HepG2 (cell line): ENCODE measurements at regions not wholly inside any gene's neighbourhood (a gene's known extent, or its start where the extent isn't known, plus 50 kb on each side); places are given as distances from the start of the nearest gene placed in this dataset.

Experiments used
- ATAC-seq: fragments of 200-7000 bp; cut with Tn5 transposase; 3 replicates; pipeline ENCODE4 v1.9.1; 2020; ENCODE audit warnings: mild to moderate bottlenecking, moderate library complexity
- BruUV-seq: library from RNA; stranded (reverse); fragments of 400-500 nt; replicated peaks from 2 replicates; lab custom pipeline; 2021; lab: Mats Ljungman, UMichigan
- CTCF ChIA-PET: fragments of 300-600 bp; formaldehyde crosslinking; extraction: SDS; loops from one replicate; lab custom pipeline; 2021; ENCODE audit warnings: low total read pairs, inconsistent platforms, low intra/inter-chr PET ratio; lab: Yijun Ruan, JAX
- POLR2A ChIA-PET: fragments of 350-600 bp; sonication (Branson Sonifier 250); formaldehyde crosslinking; loops from one replicate; lab custom pipeline; 2020; ENCODE audit warnings: antibody characterized with exemption, inconsistent platforms; lab: Yijun Ruan, JAX
- DNase-seq: peaks from one replicate; pipeline ENCODE4 v3.0.0-alpha.2; 2015; ENCODE audit warnings: low spot score
- FAIRE-seq: peaks from 3 replicates; lab custom pipeline; 2011; peaks lifted over from hg19 to GRCh38; lab: Jason Lieb, UNC
- H2AFZ ChIP-seq: one replicate; pipeline ENCODE4 v1.6.1; 2011; ENCODE audit warnings: low read length, inconsistent platforms
- H3K27ac ChIP-seq: fragments of 300-600 bp; 3 replicates; pipeline ENCODE4 v1.8.0; 2011; ENCODE audit warnings: mixed run types, mild to moderate bottlenecking, mixed read lengths, low read length, inconsistent platforms; ENCODE audit not compliant: insufficient read depth; ENCODE audit errors: extremely low read length
- H3K27me3 ChIP-seq, 2 experiments: fragments of 200-600 bp in 1 of 2; 2 replicates in 1 of 2; 3 replicates in 1 of 2; pipeline versions ENCODE4 v1.6.0 to v1.8.0; 2011; ENCODE audit warnings: low read length in 2 of 2, mild to moderate bottlenecking in 2 of 2, moderate library complexity in 2 of 2, inconsistent platforms in 1 of 2; ENCODE audit not compliant: insufficient read depth in 2 of 2, control insufficient read depth in 1 of 2
- H3K36me3 ChIP-seq, 2 experiments: fragments of 200-600 bp in 1 of 2; replicated peaks in 1 of 2; 2 replicates in 1 of 2; 3 replicates in 1 of 2; pipeline versions ENCODE4 v1.5.1 to v1.8.0; 2011; ENCODE audit warnings: low read length in 2 of 2, inconsistent platforms in 1 of 2; ENCODE audit not compliant: insufficient read depth in 2 of 2, control insufficient read depth in 1 of 2
- H3K4me1 ChIP-seq: 2 replicates; pipeline ENCODE4 v1.5.1; 2012; ENCODE audit warnings: low read length, inconsistent platforms; ENCODE audit not compliant: insufficient read depth
- H3K4me2 ChIP-seq: 2 replicates; pipeline ENCODE4 v1.6.0; 2011; ENCODE audit warnings: low read depth, low read length, inconsistent platforms
- H3K4me3 ChIP-seq, 3 experiments: fragments of 200-600 bp in 1 of 3; sonication (generic), shearing (Covaris generic) in 1 of 3; replicated peaks in 1 of 3; 2 replicates each; pipeline ENCODE4 v1.5.1; 2011 to 2016; ENCODE audit warnings: low read length in 3 of 3, inconsistent platforms in 2 of 3, low read depth in 2 of 3, mild to moderate bottlenecking in 2 of 3, control low read depth in 1 of 3, mixed read lengths in 1 of 3; ENCODE audit not compliant: insufficient read depth in 1 of 3
- H3K79me2 ChIP-seq: one replicate; pipeline ENCODE4 v1.6.1; 2011; ENCODE audit warnings: low read length, inconsistent platforms; ENCODE audit not compliant: insufficient read depth
- H3K9ac ChIP-seq: 2 replicates; pipeline ENCODE4 v1.6.0; 2011; ENCODE audit warnings: mild to moderate bottlenecking, low read depth, low read length, inconsistent platforms; ENCODE audit not compliant: insufficient read depth
- H3K9me3 ChIP-seq: 2 replicates; pipeline ENCODE4 v1.5.1; 2012; ENCODE audit warnings: mild to moderate bottlenecking, low read length
- H4K20me1 ChIP-seq: 2 replicates; pipeline ENCODE4 v1.6.0; 2011; ENCODE audit warnings: inconsistent platforms, mild to moderate bottlenecking, low read length, moderate library complexity; ENCODE audit not compliant: insufficient read depth
- FOXM1 ChIP-seq: sonication (generic); formaldehyde crosslinking; IDR thresholded peaks from 2 replicates; pipeline ENCODE4 v1.5.0; 2020; ENCODE audit warnings: missing genetic modification reagents
- HNF1A ChIP-seq, 2 experiments: sonication (generic) in 1 of 2; formaldehyde crosslinking in 1 of 2; IDR thresholded peaks; 2 replicates each; pipeline versions ENCODE4 v1.4.0 to v1.6.1; 2016 to 2020; ENCODE audit warnings: borderline replicate concordance in 1 of 2, low read depth in 1 of 2, mild to moderate bottlenecking in 1 of 2, missing genetic modification reagents in 1 of 2
- KLF13 ChIP-seq: sonication (generic); formaldehyde crosslinking; IDR thresholded peaks from 2 replicates; pipeline ENCODE4 v1.4.0; 2020; ENCODE audit warnings: mild to moderate bottlenecking, missing genetic modification reagents
- PBX2 ChIP-seq: IDR thresholded peaks from 2 replicates; pipeline ENCODE4 v1.6.1; 2016; ENCODE audit warnings: control low read depth
- SAP130 ChIP-seq: IDR thresholded peaks from 2 replicates; pipeline ENCODE4 v1.6.1; 2016; ENCODE audit warnings: low read depth
- ZNF367 ChIP-seq: sonication (generic); formaldehyde crosslinking; IDR thresholded peaks from 2 replicates; pipeline ENCODE4 v1.4.0; 2020; ENCODE audit warnings: missing genetic modification reagents, borderline replicate concordance
- ZNF431 ChIP-seq: sonication (generic); formaldehyde crosslinking; IDR thresholded peaks from 2 replicates; pipeline ENCODE4 v1.9.0; 2022; ENCODE audit warnings: missing genetic modification reagents, low read depth, mild to moderate bottlenecking, borderline replicate concordance
- WGBS: methylation state at CpG from one replicate; pipeline ENCODE4 v1.1.6; 2017; ENCODE audit warnings: low lambda C conversion rate; 5-methylcytosine and 5-hydroxymethylcytosine counted together
- in situ Hi-C: cut with HindIII; loops from 2 replicates; pipeline ENCODE4 v1.10.0; 2017; ENCODE audit warnings: low pct_unique_long_range_greater_than_20kb; ENCODE audit not compliant: extremely low pct_ligation_motif_present
- intact Hi-C: fragments of 100-400 bp; cut with micrococcal nuclease; formaldehyde crosslinking; loops from one replicate; pipeline ENCODE4 v1.10.0; 2022; ENCODE audit not compliant: unreplicated experiment

GRCh38 chr2:161480123-161480522 is 64.0 kb downstream of the TBR1 start:
- Histone ChIP-seq H3K27ac (no peak overlapping the region), H4K20me1 (no peaks in the 10 kb centered on the region), H2AFZ (no peak overlapping the region), H3K27me3 (no peaks in the 10 kb centered on the region), H3K9ac (no peak overlapping the region), H3K4me3 (no peak overlapping the region), H3K79me2 (no peaks in the 10 kb centered on the region), H3K4me2 (no peak overlapping the region), H3K4me1 (no peaks in the 10 kb centered on the region), H3K36me3 (no peaks in the 10 kb centered on the region), H3K9me3 (peaks cover 31% of the 10 kb centered on the region)
- ChIA-PET CTCF (no interaction called here), POLR2A (no interaction called here)
- ATAC-seq = no peak; the same call in 2 of the 3 replicates
- in situ Hi-C loops (no loop called here), intact Hi-C loops (no loop called here)
- DNase-seq = no peak
- no TSS peak for BruUV-seq
- FAIRE-seq = no peak
- no CpG with 5 or more reads among the region's 3 CpGs for WGBS
- TF ChIP-seq HNF1A (IDR thresholded peaks at IDR 0.05; ENCODE audit: low read depth) (no peak), HNF1A (CRISPR knock-in tag; IDR thresholded peaks at IDR 0.05; ENCODE audit: borderline replicate concordance) (no peak), PBX2 (CRISPR knock-in tag) (no peak), SAP130 (CRISPR knock-in tag) (no peak), ZNF367 (CRISPR knock-in tag) (no peak), KLF13 (CRISPR knock-in tag) (no peak), FOXM1 (CRISPR knock-in tag) (no peak), ZNF431 (CRISPR knock-in tag) (no peak)
